ENCODE measurements at regions not wholly inside any gene's neighbourhood (a gene's known extent, or its start where the extent isn't known, plus 50 kb on each side); places are given as distances from the start of the nearest gene placed in this dataset.

GRCh38 chr9:117860849-117861248, 156.6 kb downstream of the TLR4 start:
- no peak for DNase-seq (ENCODE audit: low read depth in 2 of 2)

- DNase-seq (ENCODE audit: low read depth in 2 of 2), result no peak
Observed at GRCh38 chr9:117864385-117865057, 160.3 kb downstream of the TLR4 start.

DNA sequence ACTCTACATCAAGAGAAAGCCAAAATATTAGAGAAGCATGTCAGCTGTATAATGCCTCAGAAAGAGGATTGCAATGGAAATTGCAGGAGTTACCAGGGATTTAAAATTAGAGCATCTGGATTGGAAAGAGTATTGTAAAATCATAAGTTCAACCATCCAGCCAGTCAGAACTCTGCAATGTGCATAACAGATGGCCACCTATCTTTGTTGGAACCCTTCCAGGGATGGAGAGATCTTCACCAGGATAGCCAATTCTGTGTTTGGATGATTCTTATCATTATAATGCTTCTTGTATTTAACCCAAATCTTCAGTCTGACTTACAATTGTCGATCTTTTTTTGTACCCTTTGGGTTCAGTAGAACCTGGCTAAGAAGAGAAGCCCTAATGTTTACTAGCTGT, 164.4 kb downstream of the TLR4 start:
- no peak for DNase-seq (ENCODE audit: low read depth in 2 of 2)

GRCh38 chr9:117869287-117869686, 165.1 kb downstream of the TLR4 start:
- no peak for DNase-seq (ENCODE audit: low read depth in 2 of 2)

- no peak for DNase-seq (ENCODE audit: low read depth in 2 of 2)
Observed at GRCh38 chr9:117869712-117870111, 165.5 kb downstream of the TLR4 start.

DNA sequence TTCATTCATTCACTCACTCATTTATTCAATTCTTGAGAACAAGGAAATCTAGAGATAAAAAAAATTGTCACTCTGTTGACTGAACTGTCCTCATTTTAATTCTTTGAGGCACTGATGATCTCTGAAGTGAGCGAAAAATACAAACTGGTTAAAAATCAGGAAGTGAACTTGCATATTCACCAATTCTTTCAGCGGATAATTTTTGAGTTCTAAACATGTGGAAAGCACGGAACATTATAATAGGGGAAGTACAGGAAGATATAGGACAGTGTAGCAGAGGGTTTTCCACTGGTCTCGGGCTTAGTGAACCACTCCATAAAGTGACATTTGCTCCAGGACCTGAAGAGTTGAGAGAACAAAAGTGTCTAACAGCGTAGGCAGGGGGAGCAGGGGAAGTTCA, 169.5 kb downstream of the TLR4 start:
- DNase-seq (ENCODE audit: low read depth in 2 of 2), result no peak

DNA sequence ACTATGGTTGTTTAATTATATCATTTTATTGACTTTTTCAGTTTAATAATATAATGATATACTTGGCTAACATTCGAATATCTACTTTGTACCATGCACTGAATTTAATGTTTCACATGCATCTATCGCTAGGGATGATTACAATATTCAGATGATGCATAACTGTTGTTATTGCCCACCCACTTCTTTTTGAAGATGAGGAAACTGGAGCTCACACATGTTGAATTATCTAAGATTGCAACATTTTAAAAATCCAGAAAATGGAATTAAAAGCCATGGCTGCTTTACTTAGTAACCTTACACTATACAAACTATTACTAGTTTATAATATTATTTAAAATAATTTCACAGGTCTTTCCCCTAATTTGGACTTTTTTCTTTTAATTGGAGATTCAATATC, 171.7 kb downstream of the TLR4 start:
- DNase-seq (ENCODE audit: low read depth in 2 of 2), result no peak

GRCh38 chr9:117882171-117882570, 178.0 kb downstream of the TLR4 start:
- DNase-seq (ENCODE audit: low read depth in 2 of 2), result no peak

DNA sequence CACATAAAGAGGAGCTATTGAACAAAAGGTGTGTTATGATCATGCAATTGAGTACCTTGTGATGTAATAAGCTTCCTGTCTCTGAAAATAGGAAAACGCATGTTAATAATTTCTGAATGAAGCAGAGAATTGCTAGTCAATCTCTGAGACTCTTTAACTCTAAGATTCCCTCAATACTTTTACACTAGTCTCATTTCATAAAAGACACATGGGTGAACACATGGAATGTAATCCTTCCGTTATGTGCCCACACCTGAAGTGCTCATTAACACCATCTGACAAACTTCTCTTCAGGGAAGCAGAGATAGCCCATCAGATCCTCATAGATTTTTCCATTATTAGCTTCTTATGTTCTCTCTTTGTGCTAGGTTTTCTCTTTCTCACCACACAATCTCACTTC, 182.4 kb downstream of the TLR4 start:
- no peak for DNase-seq (ENCODE audit: low read depth in 2 of 2)

DNA sequence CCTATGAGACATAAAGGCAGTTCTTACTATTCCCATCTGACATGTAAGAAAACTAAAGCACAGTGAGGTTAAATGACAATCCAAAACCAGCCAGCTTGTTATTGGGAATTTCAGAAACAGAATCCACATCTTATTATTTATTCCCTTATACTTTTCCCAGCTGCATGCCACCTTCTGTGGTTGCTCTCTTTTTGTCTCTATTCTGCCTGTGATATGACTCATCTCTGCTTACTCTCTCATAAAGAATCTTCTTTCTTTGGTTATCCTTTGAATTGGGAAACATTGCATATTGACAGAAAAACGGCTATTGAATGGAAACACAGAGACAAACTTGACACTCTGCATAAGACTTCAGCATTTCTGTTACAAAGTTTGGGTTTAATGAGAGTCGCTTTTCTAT, 183.2 kb downstream of the TLR4 start:
- DNase-seq (ENCODE audit: low read depth in 2 of 2), result no peak

- no peak for DNase-seq (ENCODE audit: low read depth in 2 of 2)
Observed at GRCh38 chr9:117887941-117888340, 183.7 kb downstream of the TLR4 start.

DNA sequence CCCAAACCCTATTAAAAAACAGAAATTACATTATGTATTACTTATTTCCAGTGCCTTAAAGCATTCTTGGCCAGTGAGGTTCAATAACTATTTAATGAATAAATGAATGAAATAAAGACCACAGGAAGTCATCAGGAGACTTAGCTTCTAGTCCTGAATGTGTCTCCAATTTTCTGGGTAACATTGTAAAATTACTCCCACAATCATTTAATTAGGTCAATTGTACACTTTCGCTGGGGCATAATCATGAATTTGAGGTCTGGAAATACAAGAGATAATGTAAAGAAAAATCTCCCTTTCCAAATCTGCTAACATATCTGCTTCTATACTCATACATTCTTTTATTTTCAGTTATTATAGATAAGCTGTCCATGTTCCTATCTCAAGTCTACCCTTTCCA, 199.2 kb downstream of the TLR4 start:
- no peak for DNase-seq (ENCODE audit: low read depth in 2 of 2)

- DNase-seq (ENCODE audit: low read depth in 2 of 2), result no peak
Observed at GRCh38 chr9:117906763-117907162, 202.6 kb downstream of the TLR4 start.

GRCh38 chr9:117907420-117907819, 203.2 kb downstream of the TLR4 start:
- no peak for DNase-seq (ENCODE audit: low read depth in 2 of 2)

DNA sequence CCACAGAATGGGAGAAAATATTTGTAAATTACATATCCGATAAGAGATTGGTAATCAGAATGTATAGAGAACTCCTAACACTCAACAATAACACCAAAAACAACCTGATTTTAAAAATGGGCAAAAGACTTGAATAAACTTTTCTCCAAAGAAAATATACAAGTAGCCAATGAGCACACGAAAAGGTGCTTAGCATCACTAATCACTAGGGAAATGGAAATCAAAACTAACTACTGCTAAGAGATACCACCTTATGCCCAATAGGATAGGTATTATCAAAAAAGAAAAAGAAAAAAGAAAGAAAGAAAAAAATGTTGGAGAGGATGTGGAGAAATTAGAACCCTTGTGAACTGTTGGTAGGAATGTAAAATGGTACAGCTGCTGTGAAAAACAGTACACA, 212.1 kb downstream of the TLR4 start:
- no peak for DNase-seq (ENCODE audit: low read depth in 2 of 2)

DNA sequence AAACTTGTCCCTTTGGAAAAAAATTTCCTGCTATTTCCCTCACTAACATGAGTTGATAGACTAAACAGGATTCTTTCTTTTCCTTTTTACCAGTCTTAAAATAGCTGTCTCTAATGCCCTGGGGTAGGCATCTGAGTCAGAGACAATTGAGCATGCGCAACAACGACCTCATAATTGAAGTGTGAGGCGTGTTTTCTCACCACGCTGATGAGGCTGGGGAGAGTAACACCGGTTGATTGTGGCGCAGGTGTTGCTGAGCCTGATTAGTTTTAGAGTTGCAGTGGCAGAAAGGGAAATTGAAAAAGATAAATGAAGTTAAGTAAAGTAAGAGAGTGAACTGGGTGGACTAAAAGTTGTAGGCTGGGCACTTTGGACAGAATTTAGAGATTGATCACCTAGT, 213.7 kb downstream of the TLR4 start:
- no peak for DNase-seq (ENCODE audit: low read depth in 2 of 2)

- DNase-seq (ENCODE audit: low read depth in 2 of 2), result no peak
Observed at GRCh38 chr9:117919538-117919937, 215.3 kb downstream of the TLR4 start.

DNA sequence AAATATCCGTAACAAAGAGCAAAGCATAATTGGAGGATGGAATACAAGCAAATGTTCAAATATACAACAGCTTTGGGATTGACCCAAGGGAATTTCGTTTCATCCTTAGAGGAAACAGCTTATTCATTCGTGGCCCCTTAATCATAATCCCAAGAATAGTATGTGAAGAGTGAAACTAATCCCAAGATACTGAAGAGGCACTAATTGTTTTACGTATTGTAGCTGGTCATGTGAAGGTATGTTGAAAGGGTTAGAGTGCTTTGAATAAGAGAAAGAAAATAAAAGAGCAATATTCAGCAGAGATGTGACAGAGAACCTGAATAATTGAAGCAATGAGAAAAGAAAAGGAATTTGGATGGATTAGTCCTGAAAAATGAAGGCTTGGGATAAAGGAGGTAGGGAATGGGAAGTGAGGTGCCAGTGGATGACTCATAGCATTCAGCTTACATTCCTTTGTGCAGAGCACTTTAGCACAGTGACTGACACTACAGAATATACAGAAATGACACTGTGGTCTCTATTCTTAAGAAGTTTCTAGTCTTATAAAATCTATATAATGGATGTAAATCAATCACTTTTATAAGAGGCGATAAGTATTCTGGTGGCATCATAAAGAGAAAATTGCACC, 221.9 kb downstream of the TLR4 start:
- DNase-seq (ENCODE audit: low read depth in 2 of 2), result no peak

GRCh38 chr9:117927354-117927753, 223.2 kb downstream of the TLR4 start:
- no peak for DNase-seq (ENCODE audit: low read depth in 2 of 2)

GRCh38 chr9:117929868-117930267, 225.7 kb downstream of the TLR4 start:
- DNase-seq (ENCODE audit: low read depth in 2 of 2), result no peak

- DNase-seq (ENCODE audit: low read depth in 2 of 2), result no peak
Observed at GRCh38 chr9:117932585-117932984, 228.4 kb downstream of the TLR4 start.

DNA sequence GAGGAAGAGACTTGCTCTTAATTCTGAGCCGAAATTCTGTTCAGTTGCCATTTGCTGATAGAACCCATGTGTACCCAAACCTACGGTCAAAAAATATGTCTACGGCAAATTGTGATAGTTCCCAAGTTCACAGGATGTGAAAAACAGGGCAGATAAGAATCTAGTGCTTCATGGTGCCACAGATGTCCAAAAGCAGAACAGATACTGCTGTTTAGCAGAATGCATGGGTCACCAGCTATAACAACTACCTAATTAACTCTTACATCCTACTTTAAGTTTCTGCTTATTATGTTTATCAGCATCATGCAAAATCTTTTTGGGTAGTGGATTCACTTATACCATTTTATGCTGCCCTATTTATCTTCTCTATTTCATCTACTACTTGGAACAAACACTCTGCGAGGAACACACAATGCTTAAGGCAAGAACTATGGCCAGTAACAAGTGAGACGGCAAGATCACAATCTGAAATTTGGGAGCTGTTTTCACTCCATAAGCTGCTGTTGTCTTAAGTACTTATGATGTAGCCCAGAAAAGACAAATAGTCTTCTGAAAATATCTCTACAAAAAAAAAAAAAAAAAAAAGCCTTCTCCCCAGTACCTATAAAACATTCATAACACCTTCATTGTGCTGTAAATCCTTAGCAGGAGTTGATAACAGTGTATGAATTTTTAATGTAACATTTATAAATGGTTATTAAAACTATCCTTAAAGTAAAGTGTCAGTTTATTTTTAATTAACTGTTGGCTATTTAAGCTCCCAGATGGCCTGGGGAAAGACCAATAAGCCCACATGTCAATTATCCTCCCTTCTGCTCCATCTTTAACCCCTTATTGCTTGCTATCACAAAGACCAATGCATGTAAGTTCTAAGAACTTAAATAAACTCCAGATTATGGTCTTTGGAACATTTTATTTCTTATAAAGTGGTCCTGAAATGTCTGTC, 232.3 kb downstream of the TLR4 start:
- no peak for DNase-seq (ENCODE audit: low read depth in 2 of 2)

GRCh38 chr9:117938086-117938485, 233.9 kb downstream of the TLR4 start:
- no peak for DNase-seq (ENCODE audit: low read depth in 2 of 2)
